ENCODE measurements at regions not wholly inside any gene's neighbourhood (a gene's known extent, or its start where the extent isn't known, plus 50 kb on each side); places are given as distances from the start of the nearest gene placed in this dataset.

DNA sequence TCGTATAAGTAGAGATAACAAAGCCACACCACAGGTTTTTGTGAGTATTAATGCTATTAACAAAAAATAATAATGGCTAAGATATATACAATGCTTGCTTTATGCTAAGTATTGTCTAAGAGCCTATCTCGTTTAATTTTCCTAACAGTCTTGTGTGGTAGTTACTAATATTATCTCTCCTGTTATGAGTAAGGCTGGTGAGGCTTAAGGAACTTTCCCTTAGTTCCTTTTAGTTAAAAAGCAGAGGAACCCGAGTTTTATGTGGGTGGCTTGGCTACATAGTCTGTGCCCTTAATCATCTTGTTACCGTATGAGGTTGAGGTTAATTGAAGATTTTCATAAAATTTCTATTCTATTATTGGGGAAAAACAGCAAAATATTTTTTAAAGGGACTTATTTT is 218.4 kb downstream of the SOX2 start:
- TF ChIP-seq POLR2AphosphoS5 (IDR thresholded peaks at IDR 0.05; ENCODE audit: borderline replicate concordance, low read depth, low read length) (no peak), EZH2 (IDR thresholded peaks at IDR 0.05) (no peak), FOXP2 (optimal IDR thresholded peaks at IDR 0.05; ENCODE audit: control extremely low read depth, extremely low read length, insufficient read depth) (no peak)
